Left lung (tissue), 4 donors: ENCODE measurements at regions not wholly inside any gene's neighbourhood (a gene's known extent, or its start where the extent isn't known, plus 50 kb on each side); places are given as distances from the start of the nearest gene placed in this dataset.
"Not testable (repeated sequence)": the region's sequence is repeated elsewhere in the genome, so short reads cannot be mapped to it uniquely, and the experiment has no call there.

Source experiments
- ATAC-seq: fragments of 200-7000 bp; cut with Tn5 transposase; one replicate; pipeline ENCODE4 v1.9.1; 2020; ENCODE audit warnings: moderate library complexity
- DNase-seq, 4 donors: peaks; one replicate each; pipeline ENCODE4 v3.0.0-alpha.2; 2013 to 2020
- H3K27ac ChIP-seq, 2 donors: fragments of 200-600 bp; sonication (generic) in 1 of 2; one replicate each; pipeline versions ENCODE4 v1.5.0 to v1.8.0; 2020 to 2021
- H3K27me3 ChIP-seq, 2 donors: fragments of 200-600 bp; sonication (generic) in 1 of 2; one replicate each; pipeline versions ENCODE4 v1.5.0 to v1.8.0; 2020 to 2021
- H3K36me3 ChIP-seq, 2 donors: fragments of 200-600 bp; sonication (generic) in 1 of 2; one replicate each; pipeline versions ENCODE4 v1.5.0 to v1.8.0; 2020 to 2021
- H3K4me1 ChIP-seq, 2 donors: fragments of 200-600 bp; one replicate each; pipeline ENCODE4 v1.8.0; 2021
- H3K4me3 ChIP-seq, 2 donors: fragments of 200-600 bp; sonication (generic) in 1 of 2; one replicate each; pipeline versions ENCODE4 v1.5.0 to v1.8.0; 2020 to 2021; ENCODE audit warnings: mild to moderate bottlenecking in 1 of 2
- H3K9me3 ChIP-seq, 2 donors: fragments of 200-600 bp; sonication (generic) in 1 of 2; one replicate each; pipeline versions ENCODE4 v1.5.0 to v1.8.0; 2020 to 2021
- CTCF ChIP-seq, 2 donors: fragments of 200-600 bp; sonication (generic) in 1 of 2; IDR thresholded peaks; one replicate each; pipeline versions ENCODE4 v1.5.0 to v1.8.0; 2021; ENCODE audit warnings: antibody characterized with exemption in 2 of 2
- intact Hi-C, 2 donors: fragments of 100-400 bp; cut with DNase I; formaldehyde crosslinking; loops; one replicate each; pipeline versions ENCODE4 v1.11.2 to v1.14.2; 2022
- donor health status: DM: no; HTN: yes; CAD: no.
- donor health status: DM: no; HTN: no; CAD: no.

GRCh38 chr10:46216836-46217751 is 69.7 kb upstream of the ANTXRL start:
- H3K4me3 ChIP-seq, result no peak overlapping the region
- no peaks in the 10 kb centered on the region for H3K27me3 ChIP-seq
- DNase-seq (no peak), ATAC-seq (no peak)
- no peak for TF ChIP-seq CTCF (IDR thresholded peaks at IDR 0.05)
- no peaks in the 10 kb centered on the region for H3K4me1 ChIP-seq
- H3K36me3 ChIP-seq, result no peaks in the 10 kb centered on the region
- no peaks in the 10 kb centered on the region for H3K9me3 ChIP-seq
- intact Hi-C loops, result no loop called here
- H3K27ac ChIP-seq, result no peak overlapping the region

GRCh38 chr10:46217752-46218453 is 68.9 kb upstream of the ANTXRL start:
- Histone ChIP-seq H3K9me3 (no peaks in the 10 kb centered on the region), H3K27ac (no peak overlapping the region), H3K4me1 (no peaks in the 10 kb centered on the region), H3K27me3 (no peaks in the 10 kb centered on the region), H3K36me3 (no peaks in the 10 kb centered on the region), H3K4me3 (no peak overlapping the region)
- ATAC-seq (no peak), DNase-seq (no peak)
- intact Hi-C loops, result no loop called here
- TF ChIP-seq CTCF (IDR thresholded peaks at IDR 0.05), result no peak

DNA sequence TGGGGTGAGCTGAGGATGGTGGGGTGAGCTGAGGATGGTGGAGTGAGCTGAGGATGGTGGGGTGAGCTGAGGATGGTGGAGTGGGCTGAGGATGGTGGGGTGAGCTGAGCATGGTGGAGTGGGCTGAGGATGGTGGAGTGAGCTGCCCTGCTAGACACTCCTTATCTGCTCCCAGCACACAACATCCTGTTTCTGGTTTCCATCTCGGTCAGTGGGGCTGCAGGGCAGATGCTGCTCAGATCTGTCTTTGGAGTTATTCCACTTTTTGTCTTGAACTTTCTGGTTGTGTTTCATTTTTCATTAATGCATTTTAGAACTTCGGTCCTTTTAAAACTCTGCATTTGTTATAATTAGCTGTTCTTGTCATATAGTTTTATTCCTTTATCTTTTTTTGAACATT is 67.9 kb upstream of the ANTXRL start:
- intact Hi-C loops, result no loop called here

GRCh38 chr10:46219431-46219990 is 67.3 kb upstream of the ANTXRL start:
- H3K4me3 ChIP-seq, H3K27ac ChIP-seq, intact Hi-C loops, DNase-seq, H3K36me3 ChIP-seq, H3K4me1 ChIP-seq, ATAC-seq, H3K9me3 ChIP-seq, H3K27me3 ChIP-seq: not testable (repeated sequence)

More for the DNA sequence above, 67.9 kb upstream of the ANTXRL start:
- Histone ChIP-seq H3K27ac (no peak overlapping the region), H3K9me3 (no peaks in the 10 kb centered on the region), H3K4me3 (no peak overlapping the region), H3K36me3 (no peaks in the 10 kb centered on the region), H3K4me1 (no peaks in the 10 kb centered on the region), H3K27me3 (no peaks in the 10 kb centered on the region)
- no peak for DNase-seq
- no peak for TF ChIP-seq CTCF (IDR thresholded peaks at IDR 0.05)
- ATAC-seq, result no peak

DNA sequence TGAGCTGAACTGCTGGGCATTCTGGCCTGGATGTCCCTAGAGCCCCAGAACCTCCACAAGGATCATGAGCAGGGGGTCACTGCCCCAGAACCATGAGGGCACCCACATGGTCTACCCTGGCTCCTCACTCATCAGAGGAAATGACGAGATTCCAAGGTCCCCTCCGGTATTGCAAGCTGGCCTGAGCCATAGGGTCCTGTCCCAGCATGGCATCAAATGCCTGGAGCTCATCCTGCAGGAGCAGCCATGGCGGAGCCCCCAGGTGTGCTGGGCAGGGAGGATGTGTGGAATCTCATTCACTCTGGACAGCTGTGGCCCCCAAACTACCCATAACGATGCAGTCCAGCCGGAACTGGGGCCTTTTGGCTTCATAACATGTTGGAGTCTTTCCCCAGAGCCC is 66.6 kb upstream of the ANTXRL start:
- intact Hi-C loops, result no loop called here
- H3K27me3 ChIP-seq, result no peaks in the 10 kb centered on the region
- TF ChIP-seq CTCF (IDR thresholded peaks at IDR 0.05), result no peak
- DNase-seq, result no peak
- ATAC-seq, result no peak
- no peaks in the 10 kb centered on the region for H3K4me1 ChIP-seq
- H3K9me3 ChIP-seq, result no peaks in the 10 kb centered on the region
- H3K27ac ChIP-seq, result no peak overlapping the region
- no peaks in the 10 kb centered on the region for H3K36me3 ChIP-seq
- no peak overlapping the region for H3K4me3 ChIP-seq
